ENCODE measurements at regions not wholly inside any gene's neighbourhood (a gene's known extent, or its start where the extent isn't known, plus 50 kb on each side); places are given as distances from the start of the nearest gene placed in this dataset.

- DNase-seq (ENCODE audit: low spot score) = no peak
- Histone ChIP-seq H3K36me3 (replicated peaks; ENCODE audit: insufficient read depth, low read depth) (no peaks in the 10 kb centered on the region), H4K20me1 (ENCODE audit: insufficient read depth, poor library complexity, severe bottlenecking) (no peaks in the 10 kb centered on the region), H3K4me1 (ENCODE audit: insufficient read depth) (no peaks in the 10 kb centered on the region), H2AFZ (no peak overlapping the region), H3K9me2 (replicated peaks; ENCODE audit: insufficient read depth) (no peaks in the 10 kb centered on the region), H3K9me3 (ENCODE audit: low read depth) (no peaks in the 10 kb centered on the region), H3K4me2 (no peak overlapping the region), H3K27ac (no peak overlapping the region), H3K27me3 (no peaks in the 10 kb centered on the region), H3K4me3 (no peak overlapping the region), H3K79me2 (no peaks in the 10 kb centered on the region)
- 90% methylated on average over 2 of the region's 2 CpGs for WGBS (ENCODE audit: low lambda C conversion rate, missing lambda C conversion rate)
- no peak for TF ChIP-seq EZH2 (IDR thresholded peaks at IDR 0.05; ENCODE audit: borderline replicate concordance)
- no peak for TF ChIP-seq EZH2phosphoT487 (IDR thresholded peaks at IDR 0.05; ENCODE audit: low read depth, severe bottlenecking, unreplicated experiment)
- TF ChIP-seq CTCF (IDR thresholded peaks at IDR 0.05; ENCODE audit: poor library complexity) = no peak
Observed at GRCh38 chr13:65264066-65264465, 1966.1 kb downstream of the PCDH9 start.

GRCh38 chr13:65260946-65261891, 1968.9 kb downstream of the PCDH9 start:
- Histone ChIP-seq H3K27ac (no peak overlapping the region), H3K4me1 (ENCODE audit: insufficient read depth) (no peaks in the 10 kb centered on the region), H3K4me3 (no peak overlapping the region), H2AFZ (peak overlapping the region; percentile 9), H3K36me3 (replicated peaks; ENCODE audit: insufficient read depth, low read depth) (no peaks in the 10 kb centered on the region), H3K9me2 (replicated peaks; ENCODE audit: insufficient read depth) (no peaks in the 10 kb centered on the region), H3K27me3 (no peaks in the 10 kb centered on the region), H3K4me2 (peak overlapping the region; percentile 38), H3K79me2 (no peaks in the 10 kb centered on the region), H3K9me3 (ENCODE audit: low read depth) (no peaks in the 10 kb centered on the region), H4K20me1 (ENCODE audit: insufficient read depth, poor library complexity, severe bottlenecking) (no peaks in the 10 kb centered on the region)
- TF ChIP-seq CTCF (IDR thresholded peaks at IDR 0.05; ENCODE audit: poor library complexity) (no peak), EZH2phosphoT487 (IDR thresholded peaks at IDR 0.05; ENCODE audit: low read depth, severe bottlenecking, unreplicated experiment) (no peak), EZH2 (IDR thresholded peaks at IDR 0.05; ENCODE audit: borderline replicate concordance) (no peak)
- WGBS (ENCODE audit: low lambda C conversion rate, missing lambda C conversion rate) = 69% methylated on average over 5 of the region's 5 CpGs
- no peak for DNase-seq (ENCODE audit: low spot score)

GRCh38 chr13:65240773-65241172, 1989.4 kb downstream of the PCDH9 start:
- H3K79me2 ChIP-seq = no peaks in the 10 kb centered on the region
- H3K27me3 ChIP-seq = no peaks in the 10 kb centered on the region
- no peaks in the 10 kb centered on the region for H3K9me3 ChIP-seq (ENCODE audit: low read depth)
- no peaks in the 10 kb centered on the region for H3K9me2 ChIP-seq (replicated peaks; ENCODE audit: insufficient read depth)
- no peak overlapping the region for H3K27ac ChIP-seq
- no peak overlapping the region for H3K4me2 ChIP-seq
- no peak for TF ChIP-seq CTCF (IDR thresholded peaks at IDR 0.05; ENCODE audit: poor library complexity)
- TF ChIP-seq EZH2phosphoT487 (IDR thresholded peaks at IDR 0.05; ENCODE audit: low read depth, severe bottlenecking, unreplicated experiment) = no peak
- TF ChIP-seq EZH2 (IDR thresholded peaks at IDR 0.05; ENCODE audit: borderline replicate concordance) = no peak
- no peak overlapping the region for H3K4me3 ChIP-seq
- no peak for DNase-seq (ENCODE audit: low spot score)
- H3K4me1 ChIP-seq (ENCODE audit: insufficient read depth) = no peaks in the 10 kb centered on the region
- H4K20me1 ChIP-seq (ENCODE audit: insufficient read depth, poor library complexity, severe bottlenecking) = no peaks in the 10 kb centered on the region
- no peaks in the 10 kb centered on the region for H3K36me3 ChIP-seq (replicated peaks; ENCODE audit: insufficient read depth, low read depth)
- no peak overlapping the region for H2AFZ ChIP-seq
- 81% methylated on average over 1 of the region's 1 CpG for whole genome bisulfite sequencing (ENCODE audit: low lambda C conversion rate, missing lambda C conversion rate)

Measured in hepatocyte (in vitro differentiated cells).